NCI-H1048 (cell line): ENCODE measurements at regions not wholly inside any gene's neighbourhood (a gene's known extent, or its start where the extent isn't known, plus 50 kb on each side); places are given as distances from the start of the nearest gene placed in this dataset.

Experiments used
- DNase-seq: peaks from one replicate; lab custom pipeline; 2025; lab: John Stamatoyannopoulos, UW

DNA sequence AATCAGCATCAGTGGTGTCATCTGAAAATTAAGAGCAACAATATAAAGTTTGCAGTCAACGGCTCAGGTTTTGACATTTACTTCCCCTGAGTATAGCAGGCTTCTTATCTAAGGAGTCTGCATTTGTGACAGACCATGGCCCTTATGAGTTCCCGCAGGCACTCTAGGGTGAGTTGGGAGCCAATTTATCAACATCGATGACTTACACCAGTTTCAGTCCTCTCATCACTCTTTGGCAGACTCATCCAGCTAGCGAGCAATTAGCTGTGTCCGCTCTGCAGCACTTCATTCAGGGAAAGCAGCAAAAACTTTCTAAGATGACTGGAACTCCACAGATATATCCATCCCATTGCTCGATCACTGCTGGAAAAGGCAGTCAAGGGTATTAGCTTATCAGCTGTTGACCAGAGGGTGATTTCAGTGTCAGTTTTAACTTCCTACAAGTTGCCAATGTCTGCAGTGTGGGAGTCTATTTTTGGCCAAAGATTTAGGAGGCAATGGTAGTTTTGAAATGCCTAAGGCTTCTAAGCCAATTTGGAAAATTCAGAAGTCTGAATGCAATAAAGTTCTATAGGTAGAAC lies 625.1 kb upstream of the TENM3 start:
- no peak for DNase-seq

DNA sequence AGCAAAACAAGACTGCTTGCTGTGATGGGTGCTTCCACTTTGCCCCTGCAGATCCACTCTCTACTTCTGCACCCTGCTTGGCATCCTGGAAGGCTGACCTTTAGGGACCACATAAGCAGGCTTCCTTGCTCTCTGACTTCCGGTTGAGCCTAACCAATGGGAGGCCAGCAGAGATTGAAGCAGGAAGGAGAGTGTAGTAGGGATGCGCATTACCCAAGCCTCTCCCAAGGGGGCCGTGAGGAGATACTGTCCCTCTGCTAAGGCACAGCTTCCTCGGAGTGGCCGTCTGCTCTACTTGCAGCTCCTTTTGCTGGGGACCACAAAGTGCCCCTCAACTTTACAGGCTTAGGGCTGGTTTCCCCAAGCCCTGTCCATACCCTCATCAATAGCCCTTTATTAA lies 624.3 kb upstream of the TENM3 start:
- no peak for DNase-seq

DNA sequence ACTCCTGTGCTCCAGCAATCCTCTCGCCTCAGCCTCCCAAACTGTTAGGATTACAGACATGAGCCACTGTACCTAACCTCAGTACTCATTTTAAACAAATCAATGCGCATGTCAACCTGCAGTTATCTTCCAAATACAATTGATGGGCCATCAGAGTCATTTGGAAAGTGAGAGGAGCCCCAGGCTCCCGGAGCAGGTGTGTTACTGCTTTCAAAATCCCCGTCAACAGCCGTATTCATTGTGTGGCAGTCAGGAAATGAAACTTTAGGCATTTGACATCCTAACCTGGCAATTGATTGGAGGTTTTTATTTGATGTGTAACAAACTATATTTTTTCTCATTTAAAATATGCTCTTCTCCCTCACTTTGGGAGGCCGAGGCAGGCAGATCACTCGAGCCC lies 623.6 kb upstream of the TENM3 start:
- no peak for DNase-seq

DNA sequence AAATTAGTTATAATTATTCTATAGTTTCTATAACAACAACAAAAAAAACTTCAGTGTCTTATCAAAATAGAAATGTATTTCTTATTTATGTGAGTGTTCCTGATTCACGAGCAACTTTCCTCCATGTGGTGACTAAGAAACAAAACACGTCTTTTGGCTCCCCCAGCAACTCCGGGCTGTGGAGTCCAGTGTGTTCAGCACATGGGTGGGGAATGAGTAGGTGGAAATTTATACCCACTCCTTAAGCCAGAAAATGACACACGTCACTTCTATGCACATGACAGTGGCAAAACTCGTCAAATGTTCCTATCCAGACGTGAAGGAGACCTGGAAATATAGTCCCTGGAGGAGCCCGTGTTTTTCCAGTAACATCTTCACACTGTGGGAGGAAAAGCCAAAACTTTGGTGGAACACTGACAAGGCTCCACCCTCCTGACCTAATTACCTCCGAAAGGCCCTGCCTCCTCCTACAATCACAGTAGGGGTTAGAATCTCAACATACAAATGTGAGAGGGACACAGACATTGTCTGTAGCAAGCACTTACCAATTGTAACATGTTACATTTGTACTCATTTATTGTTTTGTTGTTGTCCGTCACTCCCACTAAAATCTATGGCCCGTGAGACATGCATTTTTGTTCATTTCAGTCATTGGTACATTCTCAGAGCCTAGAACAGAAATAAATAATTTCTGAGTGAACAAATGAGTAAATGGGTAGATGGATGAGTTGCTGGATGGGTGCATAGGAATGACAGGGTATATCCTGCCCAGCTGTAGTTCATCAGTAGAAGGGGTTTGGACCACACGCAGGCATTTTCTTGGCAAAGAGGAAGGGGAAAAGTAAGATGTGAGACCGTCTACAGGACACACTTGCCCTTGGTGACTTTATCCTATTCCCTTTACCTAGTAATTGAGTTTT lies 605.8 kb upstream of the TENM3 start:
- no peak for DNase-seq

DNA sequence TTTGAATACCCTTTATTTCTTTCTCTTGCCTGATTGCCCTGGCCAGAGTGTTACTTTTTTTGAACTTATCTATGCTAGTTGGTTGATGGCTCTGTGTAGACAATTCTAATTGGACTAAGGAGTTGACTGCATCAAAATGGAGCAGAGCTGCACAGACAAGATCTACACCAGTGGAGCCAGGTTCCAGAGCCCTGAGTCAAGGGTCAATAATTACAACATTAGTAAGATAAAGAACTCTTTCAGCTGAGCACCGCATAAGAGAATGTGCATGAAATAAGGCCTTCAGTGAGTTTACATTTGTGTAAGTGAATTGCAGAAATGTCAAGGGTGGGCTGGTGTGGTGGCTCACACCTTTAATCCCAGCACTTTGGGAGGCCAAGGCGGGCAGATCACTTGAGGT lies 599.7 kb upstream of the TENM3 start:
- no peak for DNase-seq

DNA sequence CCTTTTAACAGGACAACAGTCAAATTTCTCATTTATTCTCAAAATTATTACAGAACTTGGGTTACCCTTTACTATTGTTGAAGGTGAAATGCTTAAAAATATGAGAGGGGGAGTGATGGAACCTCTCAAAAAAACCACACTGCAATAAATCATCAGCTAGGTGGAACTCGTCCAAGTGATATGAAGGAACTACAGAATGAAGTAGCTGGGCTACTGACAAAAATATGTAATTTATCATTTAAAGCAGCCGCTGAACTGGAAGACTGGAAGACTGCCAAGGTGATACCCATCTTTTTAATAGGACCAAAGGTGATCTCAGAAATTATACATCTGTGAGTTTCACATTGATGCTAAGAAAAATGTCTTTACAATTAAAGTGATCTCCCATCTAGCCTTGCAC lies 597.7 kb upstream of the TENM3 start:
- no peak for DNase-seq

DNA sequence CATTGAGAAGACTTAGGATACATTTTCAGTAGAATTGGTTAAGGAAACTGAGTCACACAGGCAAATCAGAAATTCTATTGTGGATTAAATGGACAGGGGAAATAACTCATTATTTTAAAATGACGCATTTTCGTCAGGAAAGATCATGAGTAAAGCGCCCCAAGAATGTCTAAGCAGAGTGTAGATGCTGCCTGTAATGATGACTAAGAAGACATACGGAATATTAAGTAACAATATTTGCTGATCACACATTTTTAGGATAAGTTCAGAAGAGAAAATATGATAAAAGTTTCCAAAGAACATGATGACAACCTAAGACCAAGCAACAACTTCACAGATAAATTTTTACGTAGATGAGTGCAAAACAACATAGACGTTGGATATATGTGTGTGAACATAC lies 596.3 kb upstream of the TENM3 start:
- DNase-seq, result no peak

DNA sequence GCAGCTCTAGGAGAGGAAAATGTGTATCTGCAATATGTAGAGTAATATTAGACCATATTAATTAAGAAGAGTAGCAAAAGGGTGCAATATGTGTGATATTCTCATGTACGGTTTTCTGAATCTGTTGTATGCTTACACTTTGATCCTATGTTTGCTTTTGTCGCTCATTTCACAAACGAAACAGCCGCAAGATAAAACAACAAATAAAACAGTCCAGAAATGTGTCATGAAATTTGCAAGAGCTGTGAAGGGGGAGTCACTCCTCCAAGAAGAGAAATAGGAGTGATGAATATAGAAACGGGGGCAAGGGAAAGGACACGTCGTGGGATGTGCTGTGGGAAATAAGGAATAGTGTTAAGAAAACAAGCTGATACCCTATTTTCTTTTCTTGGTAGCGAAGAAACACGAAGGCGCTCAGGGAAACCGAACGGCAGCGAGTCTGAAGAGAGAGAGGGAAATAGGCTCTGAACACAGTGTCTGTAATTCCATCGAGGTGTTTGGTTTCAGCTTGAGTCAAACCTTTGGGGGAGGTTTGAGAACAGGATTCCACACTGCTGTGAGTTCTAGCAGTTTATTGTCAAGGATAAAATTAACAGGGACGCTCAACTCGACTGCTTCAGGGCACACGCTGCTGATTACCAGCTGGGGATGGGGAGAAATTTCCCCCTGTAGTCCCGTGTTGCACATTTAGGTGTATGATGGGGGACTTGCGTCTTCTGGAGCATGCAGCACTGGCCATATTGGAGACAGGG lies 595.6 kb upstream of the TENM3 start:
- no peak for DNase-seq

DNA sequence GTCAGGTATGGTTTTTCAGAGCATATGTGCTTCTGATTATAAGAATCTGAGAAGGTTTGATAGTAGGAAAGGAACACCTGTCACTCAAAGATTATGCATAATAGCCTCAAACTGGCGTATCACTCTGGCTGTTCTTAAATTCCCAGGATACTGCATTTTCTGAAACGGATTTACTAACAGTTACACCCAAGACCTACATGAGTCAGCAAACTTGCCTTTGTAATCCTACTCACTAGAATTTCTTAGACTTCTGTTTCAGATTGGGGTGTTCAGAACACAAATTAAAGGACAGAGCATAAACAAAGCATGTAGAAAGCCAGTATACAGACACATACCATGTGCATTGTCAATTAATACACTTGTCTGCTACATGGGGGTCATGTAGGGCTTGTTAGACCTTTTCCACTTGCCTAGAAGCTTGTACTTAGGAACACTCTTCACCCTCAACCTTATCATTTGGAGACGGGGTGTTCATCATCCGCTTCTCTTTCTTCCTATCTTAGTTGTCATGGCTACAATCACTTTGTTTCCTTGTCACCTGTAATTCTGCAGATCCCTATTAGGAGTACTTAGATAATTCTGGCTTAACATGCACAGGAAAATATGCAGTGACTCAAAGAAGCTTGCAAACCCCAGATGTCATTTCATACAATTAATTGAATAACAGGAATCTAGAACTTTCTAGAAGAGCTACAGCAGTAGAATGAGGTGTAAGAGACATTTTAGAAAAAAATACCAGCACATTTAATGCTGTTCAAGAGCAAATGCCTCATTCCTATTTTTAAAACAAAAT lies 593.0 kb upstream of the TENM3 start:
- no peak for DNase-seq

DNA sequence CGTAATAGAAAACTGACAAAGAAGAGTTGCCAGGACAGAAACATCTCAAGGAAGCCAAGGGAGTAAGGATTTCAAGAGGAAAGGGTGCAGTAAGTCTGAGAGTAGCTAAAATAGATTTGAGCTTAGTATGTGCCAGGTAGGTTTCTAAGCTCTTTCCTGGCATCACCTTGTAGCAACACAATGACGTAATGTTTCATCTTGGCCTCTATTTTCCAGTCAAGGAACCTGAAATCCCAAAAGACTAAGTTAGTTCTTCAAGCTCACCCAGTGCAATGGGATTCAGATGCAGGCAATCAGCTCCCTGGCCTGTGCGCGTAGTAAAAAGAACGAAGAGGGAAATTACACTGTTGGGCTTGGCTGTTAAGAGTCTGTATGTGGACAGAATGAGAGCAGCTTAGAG lies 586.5 kb upstream of the TENM3 start:
- DNase-seq, result no peak

DNA sequence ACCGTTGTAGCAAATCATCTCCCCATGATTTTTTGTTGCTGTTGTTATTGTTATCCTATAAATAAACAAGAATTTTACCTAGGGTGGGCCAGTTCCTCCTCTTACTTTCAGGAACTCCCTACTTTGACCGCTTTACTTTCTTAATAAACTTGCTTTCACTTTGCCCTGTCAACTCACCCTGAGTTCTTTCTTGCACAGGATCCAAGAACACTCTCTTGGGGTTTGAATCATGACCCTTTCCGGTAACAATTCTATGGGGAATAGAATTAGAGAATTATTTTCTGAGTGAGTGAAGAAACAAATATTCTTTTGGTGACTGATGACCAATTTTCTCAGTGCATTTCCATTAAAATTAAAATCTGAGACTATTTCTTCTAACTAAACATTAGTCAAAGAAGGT lies 584.0 kb upstream of the TENM3 start:
- no peak for DNase-seq

DNA sequence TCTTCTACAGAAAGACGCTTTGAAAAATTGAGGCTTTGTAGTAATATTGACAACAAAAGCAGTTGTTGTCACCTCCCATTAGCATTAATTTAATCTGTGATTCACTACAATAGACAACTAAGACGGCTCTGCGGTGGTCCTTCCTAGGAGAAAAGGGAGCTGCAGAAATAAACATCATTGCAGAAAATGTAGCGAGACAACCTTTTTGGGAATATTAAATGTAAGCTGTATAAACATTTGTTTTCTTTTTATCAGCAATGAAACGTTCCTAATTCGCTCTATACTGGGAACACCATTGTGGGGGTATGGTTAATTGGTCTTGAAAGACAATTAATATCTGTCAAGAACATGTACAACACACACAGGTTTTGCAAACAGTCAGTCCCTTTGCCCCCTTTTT lies 583.3 kb upstream of the TENM3 start:
- DNase-seq, result no peak

DNA sequence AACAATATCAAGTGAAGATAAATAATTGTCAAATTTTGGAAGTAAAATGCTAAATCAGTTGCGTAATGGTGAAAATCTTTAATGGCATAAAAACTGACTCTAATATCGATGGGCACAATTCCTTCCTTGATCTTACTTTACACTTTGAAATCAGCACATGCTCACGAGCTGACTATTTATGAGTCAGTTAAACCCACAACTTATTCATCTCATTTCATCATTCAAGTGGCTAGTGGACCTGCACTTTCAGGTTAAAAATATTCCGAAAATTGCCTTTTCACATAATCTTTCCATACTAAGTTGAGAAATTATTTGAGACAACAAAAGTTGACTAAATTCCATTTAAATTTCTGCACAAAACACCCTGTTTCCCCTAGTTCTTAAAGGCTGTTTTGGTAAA lies 582.1 kb upstream of the TENM3 start:
- no peak for DNase-seq

DNA sequence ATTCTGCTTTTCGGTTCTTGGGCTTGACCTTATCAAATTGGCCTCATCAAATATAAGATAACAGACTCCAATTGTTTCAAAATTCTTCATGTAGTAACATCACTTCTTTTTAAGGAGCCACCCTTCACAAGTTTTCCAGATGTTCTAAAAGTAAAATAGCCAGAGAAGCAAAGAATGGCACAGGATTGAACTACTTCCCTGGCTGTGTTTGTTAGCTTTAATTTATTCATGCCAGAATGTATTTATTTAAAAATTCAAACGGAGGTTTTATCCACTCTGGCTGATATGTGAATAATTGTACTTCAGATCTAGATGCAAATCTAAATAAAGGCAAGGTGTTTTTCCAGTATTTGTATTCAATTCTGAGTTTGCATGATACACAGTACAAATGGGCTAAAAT lies 581.3 kb upstream of the TENM3 start:
- DNase-seq, result no peak

DNA sequence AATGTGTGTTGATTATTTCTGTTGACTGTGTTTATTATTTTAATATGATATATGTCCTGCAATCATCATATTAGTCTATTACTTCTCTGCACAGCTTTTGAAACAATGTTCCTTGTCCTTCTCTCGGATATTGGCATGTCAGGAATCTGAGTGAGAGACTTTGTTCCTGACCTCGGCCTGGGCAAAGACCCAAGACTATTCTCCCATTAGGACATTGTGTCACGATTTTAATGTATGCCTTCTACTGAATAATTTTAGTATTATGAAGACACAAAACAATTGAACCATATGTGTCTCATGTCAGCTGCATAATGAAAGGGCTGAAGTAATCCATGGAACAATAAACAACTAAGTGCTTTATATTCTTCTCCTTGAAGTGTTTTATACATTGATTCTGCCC lies 580.8 kb upstream of the TENM3 start:
- no peak for DNase-seq

DNA sequence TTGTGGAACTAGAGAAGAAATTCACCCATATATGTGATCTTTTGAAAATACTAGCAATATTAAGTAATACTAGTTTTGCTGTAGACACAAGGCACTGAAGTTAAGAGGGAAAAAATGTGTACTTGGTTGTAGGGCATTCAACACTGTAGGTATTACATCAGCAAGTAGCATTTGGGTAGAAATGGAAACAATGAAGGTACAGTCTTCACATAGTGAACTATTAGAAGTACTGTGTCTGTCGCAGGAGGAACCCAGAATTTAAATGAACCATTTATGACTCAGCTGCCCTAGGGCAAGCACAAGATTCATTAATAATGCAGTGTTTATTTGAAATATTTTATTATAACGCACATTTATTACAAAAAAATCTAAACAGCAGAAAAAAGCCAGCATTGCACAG lies 572.7 kb upstream of the TENM3 start:
- DNase-seq, result no peak

DNA sequence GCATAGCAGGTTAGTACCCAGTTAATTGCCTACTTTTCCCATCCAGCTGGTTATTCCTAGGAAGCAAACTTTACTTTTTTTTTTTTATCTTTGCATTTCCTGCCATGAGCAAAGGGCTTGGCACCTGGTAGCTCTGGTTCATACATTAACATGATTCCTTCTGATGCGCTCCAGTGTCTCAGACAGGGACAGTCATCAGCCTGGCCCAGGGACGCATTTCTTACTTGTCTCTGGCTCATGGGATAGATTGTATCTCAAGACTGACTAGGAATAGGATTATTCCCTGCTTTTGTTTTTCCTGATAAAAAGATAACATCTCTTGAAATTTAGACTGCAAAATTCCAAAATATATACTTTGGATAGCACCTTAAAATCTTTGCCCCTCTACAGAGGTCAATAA lies 571.5 kb upstream of the TENM3 start:
- DNase-seq, result no peak

DNA sequence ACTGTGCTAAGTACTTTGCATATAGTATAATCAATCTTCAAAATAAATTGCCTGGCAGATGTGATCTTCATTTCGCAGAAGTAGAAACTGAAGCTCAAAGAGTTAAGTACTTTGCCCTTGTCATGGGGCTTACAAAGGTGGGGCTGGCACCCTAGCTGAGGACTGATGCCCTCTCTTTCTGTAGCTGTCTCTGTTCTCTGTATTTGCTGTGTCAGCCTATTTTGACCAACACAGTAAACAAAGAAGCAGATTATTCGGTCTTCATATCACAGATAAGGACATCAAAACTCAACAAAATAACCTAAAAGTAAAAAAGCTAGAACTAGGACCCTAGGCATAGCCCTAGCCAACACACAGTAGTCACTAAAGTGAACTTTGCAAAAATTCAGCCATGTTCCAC lies 570.5 kb upstream of the TENM3 start:
- DNase-seq, result no peak

DNA sequence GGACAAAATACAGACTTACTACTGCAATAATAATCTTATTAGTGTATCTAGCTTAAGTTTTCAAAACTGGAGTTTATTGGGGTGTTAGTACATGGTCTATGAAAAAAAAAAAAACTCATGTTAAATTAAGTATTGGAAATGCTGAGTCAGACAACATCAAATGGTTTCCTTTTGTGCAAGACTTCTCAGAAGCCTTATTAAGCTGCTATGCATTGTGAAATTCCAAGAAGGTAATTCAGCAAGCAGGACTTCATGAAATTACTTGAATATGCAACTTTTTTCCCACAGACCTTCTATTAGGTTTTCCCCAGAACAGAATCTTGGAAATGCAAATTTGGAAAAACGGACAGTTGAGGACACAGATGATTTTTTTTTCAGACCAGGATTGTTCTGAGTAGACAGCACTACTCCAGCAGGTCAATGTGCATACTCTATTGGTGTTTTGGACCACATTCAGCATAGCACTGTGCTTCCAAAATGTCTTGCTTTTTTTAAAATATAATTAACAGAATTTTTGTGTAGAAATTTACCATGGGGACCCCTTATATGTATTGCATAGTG lies 568.8 kb upstream of the TENM3 start:
- DNase-seq, result no peak

DNA sequence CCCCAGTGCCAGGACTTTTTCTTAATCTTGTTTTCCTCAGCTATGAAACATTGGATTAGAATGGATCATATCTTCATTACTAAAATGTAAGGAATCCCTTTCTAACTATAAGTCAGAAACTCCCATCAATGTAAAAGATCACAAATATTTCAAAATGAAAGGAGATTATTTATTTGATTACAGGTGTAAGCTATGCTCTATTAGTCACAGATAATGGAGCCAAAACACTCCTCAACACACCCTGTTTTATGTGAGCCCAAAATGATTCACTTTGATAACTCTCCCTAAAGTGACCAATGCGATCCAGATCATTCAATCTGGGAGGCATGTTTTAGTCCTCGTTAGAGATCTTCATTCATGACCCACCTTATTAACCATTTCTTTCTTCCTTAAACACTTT lies 566.7 kb upstream of the TENM3 start:
- no peak for DNase-seq

DNA sequence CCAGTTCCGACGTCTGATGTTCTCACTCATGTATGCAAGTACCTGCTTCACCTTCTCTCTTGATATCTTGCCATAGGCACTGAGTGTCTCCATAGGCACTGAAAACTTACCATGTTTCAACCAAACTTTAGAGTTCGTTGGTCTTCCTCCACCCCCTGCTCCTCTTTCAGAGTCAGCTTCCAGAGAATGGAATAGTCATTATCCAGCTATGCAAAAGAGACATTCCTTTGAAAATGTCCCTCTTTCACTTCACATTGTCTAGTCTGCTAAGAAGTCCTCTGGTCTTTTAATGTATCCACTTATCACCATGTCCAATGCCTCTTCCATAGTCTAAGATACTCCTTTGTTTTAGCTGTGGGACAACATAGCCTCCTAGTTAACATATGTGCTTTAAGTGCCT lies 566.0 kb upstream of the TENM3 start:
- DNase-seq, result no peak

DNA sequence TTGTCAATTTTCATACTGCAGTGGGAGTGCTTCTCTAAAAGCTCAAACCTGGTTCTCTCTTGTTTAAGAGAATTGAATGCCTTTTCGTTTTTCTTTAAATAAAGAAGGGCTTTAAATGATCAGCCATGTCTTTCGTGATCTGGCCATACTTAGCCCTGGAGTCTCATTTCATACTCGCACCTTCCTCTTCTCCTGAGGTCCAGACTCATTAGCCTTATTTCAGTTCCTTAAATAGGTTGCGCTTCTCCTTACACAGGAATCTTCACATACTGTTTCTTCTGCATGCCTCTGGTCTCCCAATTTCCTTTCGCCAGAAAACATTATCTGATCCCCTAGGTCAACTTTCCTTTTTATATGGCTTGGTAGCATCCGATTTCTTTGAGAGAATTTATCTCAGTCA lies 565.6 kb upstream of the TENM3 start:
- DNase-seq, result no peak
